ENCODE measurements at regions not wholly inside any gene's neighbourhood (a gene's known extent, or its start where the extent isn't known, plus 50 kb on each side); places are given as distances from the start of the nearest gene placed in this dataset.
"Not testable (repeated sequence)": the region's sequence is repeated elsewhere in the genome, so short reads cannot be mapped to it uniquely, and the experiment has no call there.

DNA sequence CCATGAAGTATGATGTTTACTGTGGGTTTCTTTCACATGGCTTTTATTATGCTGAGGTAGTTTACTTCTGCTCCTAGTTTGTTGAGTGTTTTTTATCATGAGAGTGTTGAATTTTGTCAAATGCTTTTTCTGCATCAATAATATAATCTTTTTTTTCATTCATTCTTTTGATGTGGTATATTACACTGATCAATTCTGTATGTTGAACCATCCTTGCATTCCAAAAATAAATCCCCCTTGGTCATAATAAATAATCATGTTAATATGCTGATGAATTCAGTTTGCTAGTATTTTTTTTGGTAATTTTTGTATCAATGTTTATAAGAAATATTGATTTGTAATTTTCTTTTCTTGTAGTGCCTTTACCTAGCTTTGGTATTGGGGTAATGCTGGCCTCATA lies 97.9 kb upstream of the ZNF648 start:
- DNase-seq (ENCODE audit: low spot score): no peak

DNA sequence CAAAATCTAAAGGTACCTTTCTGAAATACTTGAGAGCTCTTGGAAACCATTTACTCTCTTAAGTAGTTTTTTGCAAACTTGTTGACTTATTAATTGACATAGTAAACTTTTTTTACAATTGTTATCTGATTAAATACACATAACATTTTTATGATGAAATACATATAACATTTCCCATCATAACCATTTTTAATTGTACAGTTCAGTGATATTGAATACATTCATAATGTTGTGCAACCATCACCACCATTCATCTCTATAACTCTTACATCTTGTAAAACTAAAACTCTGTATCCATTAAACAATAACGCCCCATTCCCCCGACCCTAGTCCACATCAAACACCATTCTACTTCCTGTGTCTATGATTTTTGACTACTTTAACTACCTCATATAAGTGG lies 95.7 kb upstream of the ZNF648 start:
- DNase-seq (ENCODE audit: low spot score): no peak

DNA sequence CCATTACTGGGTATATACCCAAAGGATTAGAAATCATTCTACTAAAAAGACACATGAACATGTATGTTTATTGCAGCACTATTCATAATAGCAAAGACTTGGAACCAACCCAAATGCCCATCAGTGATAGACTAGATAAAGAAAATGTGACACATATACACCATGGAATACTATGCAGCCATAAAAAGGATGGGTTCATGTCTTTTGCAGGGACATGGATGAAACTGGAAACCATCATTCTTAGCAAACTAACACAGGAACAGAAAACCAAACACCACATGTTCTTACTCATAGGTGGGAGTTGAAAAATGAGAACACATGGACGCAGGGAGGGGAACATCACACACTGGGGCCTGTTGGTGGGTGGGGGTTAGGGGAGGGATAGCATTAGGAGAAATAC lies 92.9 kb upstream of the ZNF648 start:
- not testable (repeated sequence) for DNase-seq (ENCODE audit: low spot score)

DNA sequence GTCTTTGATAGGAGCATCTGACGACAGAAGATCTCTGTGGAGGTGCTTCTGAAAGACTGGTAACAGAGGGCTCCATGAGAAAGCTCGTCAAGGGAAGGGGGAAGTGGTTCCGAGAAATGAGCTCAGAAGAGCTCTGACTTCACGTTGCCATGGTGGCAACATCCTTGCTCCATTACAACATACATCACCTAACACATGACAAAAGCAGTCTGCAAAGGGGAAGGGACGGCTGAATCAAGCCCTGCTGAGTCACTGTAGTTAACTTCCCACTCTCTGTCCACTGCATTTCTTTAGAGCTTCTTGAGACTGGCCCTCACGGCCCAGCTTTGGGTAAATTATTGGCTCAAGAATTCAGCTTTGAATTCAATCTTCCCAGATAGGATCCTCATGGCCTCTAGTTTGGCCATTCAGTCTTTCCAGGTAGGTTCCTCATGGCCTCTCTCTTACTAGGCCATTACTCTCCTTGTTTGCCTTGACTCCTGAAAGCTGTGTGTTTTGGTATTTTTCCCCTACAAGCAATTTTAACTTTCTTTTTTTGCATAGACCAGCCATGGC lies 88.0 kb upstream of the ZNF648 start:
- peak; percentile 22 for DNase-seq (ENCODE audit: low spot score)

DNA sequence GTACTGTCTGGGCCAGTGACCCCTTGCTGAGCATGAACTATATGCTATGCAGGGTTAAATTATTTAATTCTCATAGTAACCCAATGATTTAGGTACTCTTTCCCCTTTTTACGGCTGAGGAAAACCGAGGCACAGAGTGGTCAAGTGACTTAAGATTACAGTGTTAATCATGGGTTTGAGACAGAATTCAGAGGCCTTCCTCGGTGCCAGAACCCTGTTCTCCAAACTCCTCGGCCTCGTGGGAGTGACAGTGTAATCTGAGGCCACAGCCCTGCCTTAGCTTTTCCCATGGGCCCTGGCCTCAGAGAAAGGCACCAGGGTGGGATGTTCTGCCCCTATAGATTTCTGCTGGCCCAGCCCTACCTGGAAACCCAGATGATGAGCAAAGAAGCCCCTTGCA lies 86.4 kb upstream of the ZNF648 start:
- DNase-seq (ENCODE audit: low spot score): no peak

DNA sequence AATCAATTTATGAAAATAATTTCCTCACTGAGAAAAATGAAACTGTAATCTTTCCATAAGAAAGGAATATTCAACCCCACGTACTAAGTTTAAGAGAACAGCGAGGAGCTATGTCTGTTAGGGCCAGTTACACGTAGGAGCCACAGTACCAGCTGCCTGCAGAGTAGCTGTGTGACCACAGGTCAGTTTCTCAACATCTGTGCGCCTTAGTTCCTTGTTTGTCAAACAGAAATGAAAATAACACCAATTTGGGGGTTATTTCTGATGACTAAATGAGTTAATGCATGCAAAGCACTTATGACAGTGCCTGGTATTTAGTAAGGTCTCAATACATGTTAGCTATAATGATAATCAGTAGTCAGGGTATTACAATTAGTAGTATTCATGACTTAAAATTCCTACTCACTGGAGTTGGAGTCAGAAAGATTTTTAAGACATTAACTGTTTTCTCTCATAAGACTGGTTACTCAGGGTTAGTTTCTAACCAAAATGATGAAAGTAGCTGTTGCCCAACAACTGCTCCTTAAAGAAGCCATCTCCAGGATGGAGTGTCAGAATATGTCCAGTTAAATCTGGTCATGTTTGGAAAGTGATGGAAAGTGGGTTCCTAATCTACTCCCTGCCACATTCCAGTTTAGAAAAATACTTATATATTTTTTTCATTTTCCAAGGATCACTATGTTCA lies 85.8 kb upstream of the ZNF648 start:
- peak; percentile 8 for DNase-seq (ENCODE audit: low spot score)

DNA sequence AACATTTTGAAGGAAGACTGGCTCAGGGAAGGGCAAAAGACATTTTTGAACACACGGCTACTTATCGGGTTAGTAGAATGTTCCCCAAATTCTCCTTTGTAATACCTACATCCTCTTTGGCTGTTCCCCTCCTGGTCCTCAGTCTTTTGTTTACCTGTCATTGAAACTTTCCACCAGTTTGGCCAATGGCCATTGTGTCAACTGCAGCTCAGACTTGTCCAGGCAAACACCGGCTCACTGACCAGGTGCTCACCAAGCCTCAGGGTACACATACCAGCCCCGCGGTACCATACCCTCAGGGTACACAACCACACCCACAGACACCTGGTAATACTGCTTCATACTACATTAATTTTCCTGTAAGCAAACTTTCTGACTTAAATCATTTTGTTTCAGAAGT lies 84.8 kb upstream of the ZNF648 start:
- no peak for DNase-seq (ENCODE audit: low spot score)

DNA sequence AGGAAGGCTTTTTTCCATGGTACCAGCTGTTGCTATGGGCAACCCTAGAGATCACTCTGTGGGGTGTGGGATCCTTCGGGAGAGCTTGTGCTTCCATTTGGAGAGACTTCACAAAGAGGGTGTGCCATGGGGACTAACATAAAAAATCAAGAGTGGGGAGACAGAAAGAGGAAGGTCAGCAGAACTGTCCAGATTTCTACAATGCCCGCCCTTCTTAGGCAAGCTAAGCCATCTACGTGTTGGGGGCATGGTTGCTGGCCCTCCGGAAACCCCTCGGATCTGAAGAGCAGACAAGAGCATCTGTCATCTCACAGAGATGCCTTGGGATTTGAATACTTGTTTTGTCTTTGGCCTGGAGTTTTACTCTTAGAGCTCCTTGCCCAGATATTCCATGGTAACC lies 83.9 kb upstream of the ZNF648 start:
- no peak for DNase-seq (ENCODE audit: low spot score)

DNA sequence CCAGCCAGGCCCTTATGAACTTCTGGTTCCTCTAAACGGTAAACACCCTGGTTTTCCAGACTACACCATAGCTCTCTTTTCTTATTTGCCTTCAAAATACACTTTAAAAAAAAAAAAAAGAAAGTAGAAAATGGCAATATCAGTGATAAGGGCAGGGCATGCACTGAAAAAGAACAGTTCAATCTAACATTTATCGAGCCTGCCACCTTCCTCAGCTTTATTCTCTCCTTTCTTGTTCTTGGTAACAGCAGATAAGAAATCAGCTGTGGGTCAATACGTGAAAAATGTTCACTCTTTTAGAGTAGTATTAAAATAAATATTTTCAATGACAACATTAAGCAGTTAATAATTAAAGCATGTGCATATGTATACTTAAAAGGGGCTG lies 83.1 kb upstream of the ZNF648 start:
- DNase-seq (ENCODE audit: low spot score): no peak

DNA sequence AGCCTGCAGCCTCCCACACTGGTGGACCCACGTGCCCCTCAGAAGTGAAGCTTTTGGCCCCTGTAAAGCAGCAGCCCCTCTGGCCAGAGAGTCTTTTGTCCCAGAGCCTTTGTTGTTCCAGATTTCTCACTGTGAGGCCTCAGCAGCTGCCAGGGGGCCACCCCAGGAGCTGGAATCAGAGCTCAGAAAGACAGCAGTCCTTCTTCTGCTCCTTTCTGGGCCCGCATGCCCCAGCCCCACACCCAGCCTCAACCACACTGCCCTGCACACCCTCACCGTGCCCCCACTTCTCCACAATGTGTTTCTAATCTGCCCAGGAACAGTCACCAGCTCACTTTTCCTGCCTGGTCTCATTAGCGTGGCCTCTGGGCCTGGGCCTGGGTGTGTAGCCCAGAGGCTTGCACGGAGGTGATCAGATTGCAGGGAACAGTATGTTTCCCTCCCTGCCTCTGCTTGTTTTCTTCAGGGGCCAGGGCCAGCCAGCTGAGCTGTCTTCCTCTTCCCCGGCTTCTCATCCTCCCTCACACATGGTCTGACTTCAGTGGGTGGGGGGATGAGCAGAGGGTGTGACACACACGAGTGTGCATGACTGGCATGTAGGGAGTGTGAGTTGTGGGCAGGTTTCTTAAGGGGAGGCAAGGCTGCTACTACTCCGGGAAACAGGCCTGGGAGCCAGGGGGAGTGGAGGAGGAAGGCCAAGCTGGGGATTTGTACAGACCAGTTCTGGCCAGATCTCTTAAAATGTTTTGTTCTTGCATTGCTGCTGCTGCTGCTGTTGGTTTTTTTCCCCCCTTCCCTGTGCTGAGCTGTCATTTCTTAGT lies 82.5 kb upstream of the ZNF648 start:
- DNase-seq (ENCODE audit: low spot score): no peak

DNA sequence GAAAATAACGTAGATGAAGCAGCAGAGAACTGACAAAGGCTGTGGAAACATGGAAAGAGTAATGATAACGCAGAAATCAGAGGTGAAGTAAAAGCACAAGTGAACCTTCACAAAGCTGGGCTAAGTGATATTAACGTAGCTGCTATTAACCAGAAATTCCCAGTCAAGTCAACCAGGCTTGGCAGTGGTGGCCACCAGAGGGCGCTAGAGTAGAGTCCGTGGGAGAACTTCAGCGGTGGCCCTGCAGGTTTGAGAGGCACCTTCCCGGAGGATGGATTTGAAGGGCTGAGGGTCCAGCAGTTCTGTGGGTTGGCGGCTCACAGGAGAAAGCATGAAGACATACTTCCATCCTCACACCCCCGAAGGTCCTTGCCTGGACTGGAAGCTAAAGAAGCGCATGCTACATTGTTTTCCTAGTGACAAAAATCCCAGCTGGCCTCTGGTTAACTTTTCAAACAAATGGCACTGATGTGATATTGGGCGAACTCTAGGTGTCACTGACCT lies 81.7 kb upstream of the ZNF648 start:
- DNase-seq (ENCODE audit: low spot score): peak; percentile 85

DNA sequence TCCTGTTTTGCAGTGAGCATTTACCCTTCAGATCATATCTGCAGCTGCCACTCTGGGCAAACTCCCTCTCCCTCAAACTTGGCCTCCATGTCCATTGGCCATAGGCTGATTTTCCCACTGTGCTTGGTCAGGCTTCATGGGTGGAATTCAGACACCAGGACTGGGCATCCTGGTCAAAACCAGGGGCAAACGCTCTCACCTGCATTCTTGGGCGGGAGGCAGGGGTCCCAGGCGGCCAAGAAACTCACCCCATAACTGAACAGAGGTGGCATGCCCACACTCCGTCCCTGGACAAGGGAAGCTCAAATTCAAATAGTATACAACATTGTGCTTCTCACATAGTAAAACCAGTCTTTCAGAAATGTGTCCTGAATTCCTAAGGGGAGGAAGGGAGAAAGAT lies 81.1 kb upstream of the ZNF648 start:
- DNase-seq (ENCODE audit: low spot score): no peak

DNA sequence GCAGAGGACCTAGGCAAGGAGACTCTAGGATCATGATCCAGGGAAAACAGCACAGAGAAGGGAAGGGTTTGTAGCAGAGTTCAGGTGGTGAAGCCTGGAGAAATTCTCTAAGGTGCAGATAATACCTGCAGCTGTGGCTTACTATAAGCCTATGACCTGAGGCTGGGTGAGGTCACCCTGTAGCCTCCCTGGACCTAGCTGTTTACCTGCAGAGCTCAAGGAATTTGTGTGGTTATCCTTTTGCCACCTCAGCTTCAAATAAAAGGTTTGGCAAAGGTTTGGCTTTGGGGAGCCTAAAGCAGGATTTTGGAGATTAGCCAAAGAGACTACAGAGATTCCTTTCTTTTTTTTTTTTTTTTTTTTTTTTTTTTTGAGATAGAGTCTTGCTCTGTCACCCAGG lies 79.5 kb upstream of the ZNF648 start:
- DNase-seq (ENCODE audit: low spot score): no peak

DNA sequence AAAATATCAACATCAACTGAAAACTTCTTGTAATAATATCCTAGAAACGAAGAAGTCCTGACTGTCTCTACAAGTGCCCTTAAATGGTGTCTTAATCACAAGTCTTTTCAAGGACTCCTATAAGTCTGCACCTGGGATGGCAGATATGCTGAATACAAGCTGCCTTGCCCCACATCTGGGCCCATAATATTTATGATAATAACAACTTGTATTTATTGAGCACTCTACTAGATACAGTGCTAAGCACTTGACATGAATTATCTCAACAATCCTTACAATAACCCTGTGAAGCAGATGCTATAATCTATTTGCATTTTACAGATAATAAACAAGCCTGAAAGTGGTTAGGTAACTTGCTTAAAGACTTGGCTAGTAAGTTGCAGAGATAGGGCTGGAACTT lies 78.0 kb upstream of the ZNF648 start:
- DNase-seq (ENCODE audit: low spot score): no peak

DNA sequence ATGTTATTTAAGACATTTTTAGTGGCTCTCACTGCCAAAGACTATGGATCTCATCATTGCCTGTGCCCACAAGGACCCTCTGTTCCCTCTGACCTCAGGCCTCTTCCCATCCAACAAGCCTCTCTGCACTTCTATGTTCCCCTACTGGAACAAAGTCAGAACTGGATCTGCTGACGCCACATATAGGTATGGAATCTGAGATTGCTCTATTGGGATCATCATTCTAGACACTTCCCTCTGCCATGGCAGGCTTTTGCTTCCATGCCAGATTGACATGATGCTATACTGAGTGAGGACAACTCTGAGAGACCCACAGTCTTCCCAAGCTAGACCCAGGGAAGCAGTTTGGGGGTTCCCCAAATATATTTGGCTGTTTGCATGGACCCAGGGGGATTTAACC lies 76.0 kb upstream of the ZNF648 start:
- no peak for DNase-seq (ENCODE audit: low spot score)

DNA sequence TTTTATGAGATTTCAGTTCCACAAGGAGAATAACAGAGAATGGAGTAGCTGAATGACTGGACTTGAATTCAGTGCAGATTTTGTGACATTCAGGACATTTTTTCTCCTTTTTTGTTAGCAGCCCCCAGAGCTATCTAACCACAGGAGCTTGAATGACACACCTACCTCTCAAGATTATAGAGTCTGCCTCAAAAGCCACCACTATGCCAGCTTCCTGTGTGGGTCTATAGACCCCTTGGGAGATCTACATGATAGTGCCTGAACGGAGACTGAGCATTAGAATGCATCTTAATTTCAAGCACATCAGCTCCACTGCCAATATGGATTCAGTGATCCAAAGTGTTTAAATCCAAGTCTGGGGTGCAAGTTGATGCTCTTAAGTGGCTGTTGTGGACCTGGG lies 74.4 kb upstream of the ZNF648 start:
- DNase-seq (ENCODE audit: low spot score): no peak

DNA sequence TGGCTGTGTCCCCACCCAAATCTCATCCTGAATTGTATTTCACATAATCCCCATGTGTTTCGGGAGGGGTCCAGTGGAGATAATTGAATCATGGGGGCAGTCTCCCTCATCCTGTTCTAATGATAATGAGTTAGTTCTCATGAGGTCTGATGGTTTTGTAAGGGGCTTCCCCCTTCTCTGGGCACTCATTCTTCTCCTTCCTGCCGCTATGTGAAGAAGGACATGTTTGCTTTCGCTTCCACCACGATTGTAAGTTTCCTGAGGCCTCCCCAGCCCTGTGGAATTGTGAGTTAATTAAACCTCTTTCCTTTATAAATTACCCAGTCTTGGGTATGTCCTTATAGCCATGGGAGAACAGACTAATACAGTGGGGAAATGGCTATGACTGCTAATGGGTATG lies 72.7 kb upstream of the ZNF648 start:
- DNase-seq (ENCODE audit: low spot score): no peak

DNA sequence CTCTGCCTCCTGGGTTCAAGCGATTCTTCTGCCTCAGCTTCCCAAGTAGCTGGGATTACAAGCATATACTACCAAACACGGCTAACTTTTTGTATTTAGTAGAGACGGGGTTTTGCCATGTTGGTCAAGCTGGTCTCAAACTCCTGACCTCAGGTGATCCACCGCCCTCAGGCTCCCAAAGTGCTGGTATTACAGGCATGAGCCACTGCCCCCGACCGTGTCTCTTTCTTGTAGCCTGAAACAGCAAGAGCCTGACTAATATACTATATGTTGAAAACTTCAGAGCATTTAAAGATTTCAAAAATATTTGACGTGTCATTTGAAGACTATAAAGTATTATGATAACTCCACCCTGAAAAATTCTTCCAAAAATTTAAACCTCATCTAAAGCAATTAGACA lies 71.7 kb upstream of the ZNF648 start:
- no peak for DNase-seq (ENCODE audit: low spot score)

DNA sequence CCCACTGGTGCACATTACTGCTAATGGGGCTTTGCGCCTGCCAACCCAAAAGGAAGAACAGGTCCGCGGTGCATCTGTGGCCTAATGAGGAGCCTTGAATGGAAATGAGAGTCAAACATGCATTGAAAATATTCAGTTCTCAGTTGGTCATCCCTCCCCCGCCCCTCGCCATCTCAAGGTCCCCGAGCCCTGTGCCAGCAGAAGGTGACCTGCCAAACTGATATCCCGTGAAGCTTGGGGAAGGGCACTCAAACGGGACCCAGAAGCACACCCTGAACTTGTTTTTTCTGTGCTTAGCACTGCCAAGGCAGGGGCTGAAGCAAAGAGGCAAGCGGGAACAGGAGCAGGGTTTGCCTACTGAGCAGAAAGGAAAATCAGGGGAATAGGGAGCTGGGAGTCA lies 67.9 kb upstream of the ZNF648 start:
- no peak for DNase-seq (ENCODE audit: low spot score)

DNA sequence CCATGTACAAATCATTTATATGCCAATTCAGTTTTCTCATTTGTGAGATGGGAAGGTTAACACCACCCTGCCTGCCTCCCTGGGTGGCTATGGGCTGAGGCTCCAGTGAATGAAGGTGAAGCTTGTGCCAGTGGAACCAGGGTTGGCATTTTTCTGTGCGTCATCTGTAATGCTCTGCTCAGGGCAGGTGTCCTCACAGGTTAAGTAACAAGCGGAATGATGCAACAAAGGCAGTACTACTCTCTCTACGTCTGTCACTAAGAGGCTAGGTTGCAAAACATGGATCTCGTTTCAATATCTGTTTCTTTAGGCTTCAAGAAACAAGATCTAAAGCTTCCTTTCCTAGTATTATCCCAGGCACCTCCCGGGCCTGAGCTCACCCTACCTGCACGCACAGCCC lies 67.0 kb upstream of the ZNF648 start:
- no peak for DNase-seq (ENCODE audit: low spot score)

DNA sequence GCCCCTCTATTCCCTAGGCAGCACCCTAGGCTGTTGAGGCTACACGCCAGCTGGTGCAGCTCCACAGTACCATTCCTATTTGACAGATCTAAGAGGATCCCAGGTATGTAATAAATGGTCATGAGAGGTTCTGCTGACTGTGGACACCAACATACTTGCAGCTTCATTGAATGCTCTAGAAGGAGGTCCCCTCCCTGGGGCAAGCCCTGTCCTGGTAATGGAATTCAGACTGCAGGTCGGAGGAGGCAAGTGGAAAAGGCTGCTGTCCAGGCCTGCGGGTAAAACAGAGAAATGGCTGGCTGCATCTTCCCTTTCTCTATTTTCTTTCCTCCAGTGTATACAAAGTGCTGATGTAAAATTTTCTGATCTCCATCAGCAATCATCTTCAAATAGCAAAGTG lies 66.1 kb upstream of the ZNF648 start:
- DNase-seq (ENCODE audit: low spot score): no peak

DNA sequence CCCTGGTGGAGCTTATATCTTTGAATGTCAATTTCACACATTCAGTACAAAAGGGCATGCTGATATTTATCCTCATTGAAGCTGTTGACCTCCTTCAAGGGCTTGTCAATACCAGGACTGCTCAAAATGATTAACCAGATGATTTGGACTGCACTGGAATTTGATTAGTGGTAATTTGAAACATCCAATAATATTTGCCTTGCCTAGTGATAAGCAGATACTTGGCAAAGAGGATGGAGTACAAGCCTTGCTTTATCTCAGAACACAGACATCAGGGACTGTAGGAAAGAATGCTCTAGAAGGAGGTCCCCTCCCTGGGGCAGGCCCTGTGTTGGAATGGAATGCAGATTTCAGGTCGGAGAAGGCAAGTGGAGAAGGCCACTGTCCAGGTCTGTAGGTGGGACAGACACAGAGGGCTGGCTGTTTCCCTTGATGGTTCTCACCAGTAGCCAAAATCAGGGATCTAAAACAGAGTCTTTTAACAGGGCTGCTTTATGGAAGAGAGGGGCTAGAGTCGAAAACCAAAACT lies 64.8 kb upstream of the ZNF648 start:
- DNase-seq (ENCODE audit: low spot score): no peak

DNA sequence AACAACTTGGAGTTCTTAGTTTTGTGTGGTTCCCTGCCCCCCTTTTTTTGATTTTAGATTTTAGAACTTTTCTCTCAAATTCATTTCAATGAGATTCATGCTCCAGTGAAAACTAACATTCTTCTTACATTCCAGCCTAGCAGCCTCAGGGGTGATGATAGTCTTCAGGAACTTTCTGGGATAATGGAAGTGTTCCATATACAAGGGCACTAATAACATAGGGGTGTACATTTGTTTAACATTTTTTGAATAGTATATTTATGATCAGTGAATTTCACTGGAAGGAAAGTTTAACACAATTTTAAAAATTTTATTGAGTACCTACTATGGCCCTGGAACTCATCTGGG lies 61.4 kb upstream of the ZNF648 start:
- DNase-seq (ENCODE audit: low spot score): no peak
